DMS 273 treated with DMSO at 0.1 percent for 48 hours (cell line): ENCODE measurements at regions not wholly inside any gene's neighbourhood (a gene's known extent, or its start where the extent isn't known, plus 50 kb on each side); places are given as distances from the start of the nearest gene placed in this dataset.
"Not testable (repeated sequence)": the region's sequence is repeated elsewhere in the genome, so short reads cannot be mapped to it uniquely, and the experiment has no call there.

Source experiments
- DNase-seq: peaks from one replicate; lab custom pipeline; 2025; lab: John Stamatoyannopoulos, UW

- DNase-seq = no peak
These were observed 258.9 kb downstream of the KCNRG start for GRCh38 chr13:50274181-50274580.

DNA sequence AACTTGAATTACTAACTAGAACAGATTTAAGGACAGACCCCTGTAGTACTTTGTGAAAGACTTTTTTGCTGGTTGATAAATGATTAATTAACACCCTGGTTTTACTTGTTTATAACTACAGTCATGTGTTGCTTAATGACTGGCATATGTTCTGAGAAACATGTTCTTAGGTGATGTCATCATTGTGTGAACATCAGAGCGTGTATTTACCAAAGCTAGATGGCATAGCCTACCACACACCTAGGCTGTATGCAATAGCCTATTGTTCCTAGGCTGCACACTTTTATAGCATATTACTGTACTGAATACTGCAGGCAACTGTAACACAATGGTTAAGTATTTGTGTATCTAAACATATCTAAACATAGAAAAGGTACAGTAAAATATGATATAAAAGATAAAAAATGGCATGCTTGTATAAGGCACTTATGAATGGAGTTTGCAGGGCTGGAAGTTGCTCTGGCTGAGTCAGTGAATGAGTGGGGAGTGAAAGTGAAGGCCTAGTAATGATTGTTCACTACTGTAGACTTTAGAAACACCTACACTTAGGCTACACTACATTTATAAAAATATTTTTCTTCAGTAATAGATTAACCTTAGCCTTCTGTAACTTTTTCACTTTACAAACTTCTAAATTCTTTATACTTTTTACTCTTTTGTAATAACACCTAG, 260.3 kb downstream of the KCNRG start:
- no peak for DNase-seq

DNA sequence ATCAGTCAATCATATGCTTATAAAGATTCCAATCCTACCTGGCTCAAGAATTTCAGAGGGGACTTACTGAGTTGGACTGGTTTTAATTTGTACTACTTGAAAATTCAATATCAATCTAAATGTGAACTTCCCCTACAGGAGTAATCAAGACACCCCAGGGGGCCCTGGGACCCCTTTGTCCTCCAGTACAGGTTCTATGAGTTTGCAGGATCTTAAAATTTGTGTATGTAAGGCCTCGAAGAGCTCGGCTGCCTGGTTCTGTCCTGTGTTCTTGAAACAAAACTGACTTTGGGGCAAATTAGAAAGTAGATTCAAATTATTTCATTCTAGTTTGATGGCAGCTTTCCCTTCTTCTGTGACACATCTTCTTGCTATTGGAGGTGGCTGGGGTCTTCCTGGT, 261.3 kb downstream of the KCNRG start:
- DNase-seq = no peak

- DNase-seq = no peak
These were observed 261.9 kb downstream of the KCNRG start for GRCh38 chr13:50277127-50277526.

DNA sequence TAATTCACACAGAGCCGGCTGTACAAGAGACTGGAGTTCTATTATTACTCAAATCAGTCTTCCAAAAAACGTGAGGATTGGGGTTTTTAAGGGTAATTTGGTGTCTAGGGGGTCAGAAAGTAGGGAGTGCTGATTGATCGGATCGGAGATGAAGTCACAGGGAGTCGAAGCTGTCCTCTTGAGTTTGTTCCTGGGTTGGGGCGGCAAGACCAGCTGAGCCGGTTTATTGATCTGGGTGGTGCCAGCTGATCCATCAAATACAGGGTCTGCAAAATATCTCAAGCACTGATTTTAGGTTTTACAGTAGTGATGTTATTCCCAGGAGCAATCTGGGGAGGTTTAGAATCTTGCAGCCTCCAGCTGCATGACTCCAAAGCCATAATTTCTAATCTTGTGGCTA, 262.7 kb downstream of the KCNRG start:
- no peak for DNase-seq

- DNase-seq = no peak
These were observed 265.2 kb downstream of the KCNRG start for GRCh38 chr13:50280441-50280937.

DNA sequence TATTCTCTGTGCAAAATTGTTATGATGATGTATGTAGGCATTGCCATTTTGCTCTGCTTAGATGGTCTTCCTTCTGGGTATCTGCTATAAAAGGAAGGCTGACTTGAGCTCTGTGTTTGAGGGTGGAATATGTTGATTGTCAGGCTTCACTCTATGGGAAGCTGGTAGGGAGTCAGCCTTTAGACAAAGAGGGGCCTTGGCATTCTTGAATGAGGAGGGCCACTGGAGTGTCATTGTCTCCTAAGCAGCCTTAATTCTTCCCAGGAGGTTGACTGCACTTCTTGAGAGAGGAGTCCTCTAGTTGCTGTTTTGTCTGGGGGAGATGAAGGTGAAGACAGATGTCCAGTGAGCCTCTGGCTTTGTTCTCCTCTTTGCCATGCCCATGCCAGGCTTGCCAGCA, 266.8 kb downstream of the KCNRG start:
- no peak for DNase-seq

DNA sequence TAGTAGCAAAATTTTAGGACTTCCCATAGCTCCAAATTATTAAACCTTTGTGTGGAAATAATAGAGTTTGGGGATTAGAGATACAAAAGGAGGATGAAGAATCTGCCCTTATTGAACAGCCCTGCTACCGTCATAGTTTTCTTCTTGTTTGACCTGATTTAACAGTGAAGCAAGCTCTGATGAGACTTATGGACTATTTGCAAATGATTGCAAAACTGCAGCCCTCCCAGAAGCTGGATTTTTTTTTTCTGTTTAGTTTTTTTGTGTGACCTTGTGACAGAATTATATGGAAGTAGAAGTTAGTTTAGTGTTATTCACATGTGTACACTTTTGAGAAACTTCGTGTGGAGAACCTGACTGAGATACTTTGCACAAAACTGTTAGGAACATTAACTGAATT, 267.8 kb downstream of the KCNRG start:
- DNase-seq = no peak

GRCh38 chr13:50284540-50284939, 269.3 kb downstream of the KCNRG start:
- no peak for DNase-seq

DNA sequence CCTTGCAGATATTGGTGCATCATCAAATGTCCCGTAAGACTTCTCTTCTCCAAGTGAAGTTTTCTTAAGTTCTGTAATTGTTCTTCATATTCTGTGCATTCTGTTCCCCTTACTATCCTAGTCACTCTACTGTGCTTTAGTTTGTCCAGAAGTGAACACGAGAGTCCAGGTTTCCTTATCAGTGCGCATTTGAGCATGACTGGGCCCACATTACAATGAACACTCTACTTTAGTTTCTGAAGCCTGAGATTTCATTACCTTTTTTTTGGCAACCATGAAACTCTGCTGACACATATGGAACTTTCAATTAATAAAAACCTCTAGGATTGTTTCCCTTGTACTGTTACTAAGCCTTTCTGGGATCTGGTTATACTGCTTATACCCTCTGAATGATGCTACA, 270.0 kb downstream of the KCNRG start:
- no peak for DNase-seq

DNA sequence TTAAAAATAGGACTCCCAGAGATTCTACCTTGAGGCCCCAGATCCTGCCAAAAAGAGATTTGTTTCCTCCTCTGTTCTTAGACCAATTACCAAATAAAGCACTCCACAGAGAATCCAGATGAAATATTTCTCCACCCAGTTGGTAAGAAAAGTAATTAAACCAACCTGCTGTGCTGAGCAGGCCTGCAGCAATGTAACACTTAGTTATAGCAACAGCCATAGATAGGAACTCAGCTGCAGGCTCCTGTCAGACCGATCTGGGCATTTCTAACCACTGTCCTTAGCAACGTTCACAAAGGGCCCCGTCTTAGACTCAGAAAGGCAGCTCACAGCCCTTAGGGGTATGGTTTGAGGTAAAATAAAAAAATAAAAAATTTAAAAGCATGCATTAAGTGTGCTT, 271.1 kb downstream of the KCNRG start:
- no peak for DNase-seq

GRCh38 chr13:50290186-50290585, 274.9 kb downstream of the KCNRG start:
- no peak for DNase-seq

DNA sequence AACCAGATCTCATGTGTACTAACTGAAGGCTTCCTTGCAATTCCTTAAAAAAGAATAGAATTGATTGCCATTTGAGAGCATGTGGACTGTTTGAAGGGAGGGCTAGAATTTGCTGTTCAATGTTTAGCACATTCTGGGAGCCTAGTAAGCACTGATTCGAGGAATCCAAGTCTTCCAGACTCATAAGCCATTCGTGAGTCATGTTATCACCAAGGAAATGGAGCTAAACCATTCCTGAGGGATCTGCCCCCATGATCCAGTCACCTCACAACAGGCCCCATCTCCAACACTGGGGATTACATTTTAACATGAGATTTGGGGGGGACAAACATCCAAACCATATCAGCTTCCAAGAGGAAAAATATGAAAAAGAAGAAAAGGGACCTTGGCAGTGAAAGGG, 276.4 kb downstream of the KCNRG start:
- DNase-seq = no peak

DNA sequence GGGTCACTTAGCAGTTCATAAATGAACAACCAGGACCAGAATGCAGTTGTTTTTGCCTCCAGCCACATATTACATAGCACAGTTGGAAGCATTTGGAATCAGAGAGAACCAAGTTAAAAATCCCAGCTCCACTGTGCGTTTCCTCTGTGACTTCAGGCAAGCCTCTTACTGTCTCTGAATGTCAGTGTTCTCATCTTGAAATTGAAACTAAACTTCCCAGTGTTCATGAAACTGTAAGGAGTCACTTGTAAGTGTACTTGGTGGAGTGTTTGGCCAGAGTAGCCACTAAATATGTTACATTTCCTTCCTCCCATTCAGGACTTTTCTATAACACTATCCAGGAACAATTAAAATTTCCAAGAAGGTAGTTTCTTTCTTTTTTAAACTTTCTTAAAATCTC, 276.8 kb downstream of the KCNRG start:
- DNase-seq = no peak

DNA sequence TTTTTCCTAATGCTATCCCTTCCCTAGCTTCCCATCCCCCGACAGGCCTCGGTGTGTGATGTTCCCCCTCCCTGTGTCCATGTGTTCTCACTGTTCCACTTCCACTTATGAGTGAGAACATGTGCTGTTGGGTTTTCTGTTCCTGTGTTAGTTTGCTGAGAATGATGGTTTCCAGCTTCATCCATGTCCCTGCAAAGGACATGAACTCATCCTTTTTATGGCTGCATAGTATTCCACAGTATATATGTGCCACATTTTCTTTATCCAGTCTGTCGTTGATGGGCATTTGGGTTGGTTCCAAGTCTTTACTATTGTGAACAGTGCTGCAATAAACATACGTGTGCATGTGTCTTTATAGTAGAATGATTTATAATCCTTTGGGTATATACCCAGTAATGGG, 279.2 kb downstream of the KCNRG start:
- not testable (repeated sequence) for DNase-seq

GRCh38 chr13:50299546-50300249, 284.5 kb downstream of the KCNRG start:
- no peak for DNase-seq

DNA sequence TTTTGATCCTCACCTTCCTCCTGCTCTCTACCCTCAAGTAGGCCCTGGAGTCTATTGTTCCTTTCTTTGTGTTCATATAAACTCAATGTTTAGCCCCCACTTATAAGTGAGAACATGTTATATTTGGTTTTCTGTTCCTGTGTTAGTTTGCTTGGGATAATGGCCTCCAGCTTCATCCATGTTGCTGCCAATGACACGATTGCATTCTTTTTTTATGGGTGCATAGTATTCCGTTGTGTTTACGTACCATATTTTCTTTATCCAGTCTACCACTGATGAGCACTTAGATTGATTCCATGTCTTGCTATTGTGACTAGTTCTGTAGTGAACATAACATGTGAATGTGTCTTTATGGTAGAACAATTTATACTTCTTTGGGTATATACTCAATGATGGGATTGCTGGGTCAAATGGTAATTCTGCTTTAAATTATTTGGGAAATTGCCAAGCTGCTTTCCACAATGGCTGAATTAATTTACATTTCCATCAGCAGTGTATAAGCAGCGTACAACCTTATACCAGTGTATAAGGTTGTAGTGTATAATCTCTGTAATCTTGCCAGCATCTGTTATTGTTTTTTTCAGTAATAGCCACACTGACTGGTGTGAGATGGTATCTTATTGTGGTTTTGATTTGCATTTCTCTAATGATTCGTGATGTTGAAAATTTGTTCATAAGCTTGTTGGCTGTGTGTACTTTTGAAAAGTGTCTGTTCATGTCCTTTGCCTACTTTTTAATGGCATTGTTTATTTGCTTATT, 288.9 kb downstream of the KCNRG start:
- DNase-seq = no peak

- no peak for DNase-seq
These were observed 290.9 kb downstream of the KCNRG start for GRCh38 chr13:50306156-50306555.

- DNase-seq = no peak
These were observed 294.1 kb downstream of the KCNRG start for GRCh38 chr13:50309318-50309717.

- DNase-seq = no peak
These were observed 294.8 kb downstream of the KCNRG start for GRCh38 chr13:50309882-50310594.

DNA sequence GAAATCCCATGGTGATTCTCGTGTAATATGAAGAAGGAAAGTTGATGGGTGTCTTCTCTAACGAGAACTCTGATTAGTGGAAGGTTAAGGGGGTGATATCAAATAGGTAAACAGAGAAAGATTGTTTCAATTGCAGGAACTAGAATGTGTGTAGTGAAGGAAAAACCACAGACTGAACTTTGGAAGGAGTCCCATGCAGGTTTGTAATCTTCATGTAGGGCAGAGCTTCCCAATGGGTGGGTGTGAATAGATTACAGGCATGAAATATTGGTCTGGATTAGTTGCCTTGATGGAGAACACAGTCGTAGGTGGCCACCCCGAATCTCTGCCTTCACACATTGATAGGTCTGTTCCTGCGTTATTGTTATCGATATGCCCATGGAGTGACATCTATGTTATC, 295.5 kb downstream of the KCNRG start:
- DNase-seq = no peak

- no peak for DNase-seq
These were observed 303.6 kb downstream of the KCNRG start for GRCh38 chr13:50318887-50319286.
